Parathyroid adenoma (tissue), 2 donors: ENCODE measurements at regions not wholly inside any gene's neighbourhood (a gene's known extent, or its start where the extent isn't known, plus 50 kb on each side); places are given as distances from the start of the nearest gene placed in this dataset.

Experiments
- H2AFZ ChIP-seq: fragments of 300-600 bp; sonication (generic); one replicate; pipeline ENCODE4 v1.7.0; 2017; ENCODE audit warnings: antibody characterized with exemption, mild to moderate bottlenecking
- H3K27ac ChIP-seq: fragments of 300-600 bp; sonication (generic); one replicate; pipeline ENCODE4 v1.7.0; 2017
- H3K27me3 ChIP-seq: fragments of 300-600 bp; sonication (generic); one replicate; pipeline ENCODE4 v1.7.0; 2017; ENCODE audit warnings: low read length; ENCODE audit not compliant: control insufficient read depth, insufficient read depth
- H3K36me3 ChIP-seq: fragments of 300-600 bp; sonication (generic); one replicate; pipeline ENCODE4 v1.7.0; 2017; ENCODE audit warnings: low read length; ENCODE audit not compliant: control insufficient read depth, insufficient read depth
- H3K4me1 ChIP-seq: fragments of 300-600 bp; sonication (generic); one replicate; pipeline ENCODE4 v1.7.0; 2017; ENCODE audit warnings: control low read depth
- H3K4me2 ChIP-seq: fragments of 300-600 bp; sonication (generic); one replicate; pipeline ENCODE4 v1.7.0; 2017; ENCODE audit warnings: low read length
- H3K4me3 ChIP-seq: fragments of 300-600 bp; sonication (generic); one replicate; pipeline ENCODE4 v1.7.0; 2017; ENCODE audit warnings: low read depth, low read length
- H3K79me2 ChIP-seq: fragments of 300-600 bp; sonication (generic); one replicate; pipeline ENCODE4 v1.7.0; 2017; ENCODE audit warnings: control low read depth
- H3K9ac ChIP-seq: fragments of 300-600 bp; sonication (generic); one replicate; pipeline ENCODE4 v1.7.0; 2017; ENCODE audit warnings: mild to moderate bottlenecking
- H3K9me3 ChIP-seq: fragments of 300-600 bp; sonication (generic); one replicate; pipeline ENCODE4 v1.7.0; 2017; ENCODE audit warnings: low read length; ENCODE audit not compliant: control insufficient read depth
- CTCF ChIP-seq: fragments of 300-600 bp; sonication (generic); IDR thresholded peaks from one replicate; pipeline ENCODE4 v1.7.0; 2017; ENCODE audit warnings: antibody characterized with exemption, mild to moderate bottlenecking
- donor health status: primary hyperparathyroidism.

- Histone ChIP-seq H3K4me2 (no peak overlapping the region), H3K4me3 (no peak overlapping the region), H3K4me1 (no peaks in the 10 kb centered on the region), H3K27me3 (no peaks in the 10 kb centered on the region), H2AFZ (no peak overlapping the region), H3K79me2 (no peaks in the 10 kb centered on the region), H3K9ac (no peak overlapping the region), H3K9me3 (no peaks in the 10 kb centered on the region), H3K27ac (no peak overlapping the region), H3K36me3 (no peaks in the 10 kb centered on the region)
- no peak for TF ChIP-seq CTCF
Observed at GRCh38 chr13:40334616-40335015, 331.8 kb downstream of the FOXO1 start.

- H3K9me3 ChIP-seq = no peaks in the 10 kb centered on the region
- TF ChIP-seq CTCF = no peak
- H3K9ac ChIP-seq = no peak overlapping the region
- no peak overlapping the region for H3K4me3 ChIP-seq
- no peak overlapping the region for H3K27ac ChIP-seq
- H3K36me3 ChIP-seq = no peaks in the 10 kb centered on the region
- H3K4me2 ChIP-seq = no peak overlapping the region
- H2AFZ ChIP-seq = no peak overlapping the region
- no peaks in the 10 kb centered on the region for H3K79me2 ChIP-seq
- no peaks in the 10 kb centered on the region for H3K4me1 ChIP-seq
- no peaks in the 10 kb centered on the region for H3K27me3 ChIP-seq
Observed at GRCh38 chr13:40336228-40337221, 329.9 kb downstream of the FOXO1 start.

GRCh38 chr13:40337651-40338050 lies 328.8 kb downstream of the FOXO1 start:
- H3K9ac ChIP-seq = no peak overlapping the region
- no peak for TF ChIP-seq CTCF
- H3K4me3 ChIP-seq = no peak overlapping the region
- no peaks in the 10 kb centered on the region for H3K79me2 ChIP-seq
- no peaks in the 10 kb centered on the region for H3K27me3 ChIP-seq
- no peaks in the 10 kb centered on the region for H3K36me3 ChIP-seq
- H3K4me1 ChIP-seq = no peaks in the 10 kb centered on the region
- H3K4me2 ChIP-seq = no peak overlapping the region
- H3K27ac ChIP-seq = no peak overlapping the region
- no peaks in the 10 kb centered on the region for H3K9me3 ChIP-seq
- no peak overlapping the region for H2AFZ ChIP-seq

- no peak overlapping the region for H3K9ac ChIP-seq
Observed at GRCh38 chr13:40338217-40338616, 328.2 kb downstream of the FOXO1 start.

More at GRCh38 chr13:40338217-40338616, 328.2 kb downstream of the FOXO1 start:
- H3K4me1 ChIP-seq = no peaks in the 10 kb centered on the region
- no peaks in the 10 kb centered on the region for H3K9me3 ChIP-seq
- TF ChIP-seq CTCF = no peak
- no peaks in the 10 kb centered on the region for H3K27me3 ChIP-seq
- H3K79me2 ChIP-seq = no peaks in the 10 kb centered on the region
- no peak overlapping the region for H2AFZ ChIP-seq
- H3K4me2 ChIP-seq = no peak overlapping the region
- H3K27ac ChIP-seq = no peak overlapping the region
- no peak overlapping the region for H3K4me3 ChIP-seq
- no peaks in the 10 kb centered on the region for H3K36me3 ChIP-seq
